NB4 (cell line): ENCODE measurements at regions not wholly inside any gene's neighbourhood (a gene's known extent, or its start where the extent isn't known, plus 50 kb on each side); places are given as distances from the start of the nearest gene placed in this dataset.
A peak's percentile ranks its signal among the peaks of the same experiment; 100 is the strongest.

Experiments
- DNase-seq: peaks from one replicate; pipeline ENCODE4 v3.0.0; 2010; ENCODE audit warnings: low read depth
- H3K4me3 ChIP-seq: one replicate; pipeline ENCODE4 v1.5.1; 2011; ENCODE audit warnings: mild to moderate bottlenecking, low read depth, low read length, moderate library complexity
- CTCF ChIP-seq: IDR thresholded peaks from one replicate; pipeline ENCODE4 v1.5.1; 2012; ENCODE audit warnings: low read depth, low read length
- MAX ChIP-seq: IDR thresholded peaks from 2 replicates; pipeline ENCODE4 v1.6.1; 2011; ENCODE audit warnings: low read depth, low read length
- MYC ChIP-seq: IDR thresholded peaks from 2 replicates; pipeline ENCODE4 v1.6.1; 2011; ENCODE audit warnings: low read depth, low read length
- POLR2A ChIP-seq: IDR thresholded peaks from 2 replicates; pipeline ENCODE4 v1.6.1; 2011; ENCODE audit warnings: mild to moderate bottlenecking; ENCODE audit not compliant: insufficient read length; ENCODE audit errors: extremely low read depth

GRCh38 chr10:113226831-113227445 is 276.9 kb downstream of the TCF7L2 start:
- TF ChIP-seq CTCF (no peak), MAX (no peak), POLR2A (no peak), MYC (no peak)
- DNase-seq = no peak
- H3K4me3 ChIP-seq = no peak overlapping the region

- TF ChIP-seq CTCF (no peak), MAX (no peak), MYC (no peak), POLR2A (no peak)
- H3K4me3 ChIP-seq = no peak overlapping the region
- no peak for DNase-seq
These were observed 278.5 kb downstream of the TCF7L2 start for GRCh38 chr10:113228530-113228929.

GRCh38 chr10:113230011-113230610 is 280.1 kb downstream of the TCF7L2 start:
- TF ChIP-seq POLR2A (no peak), MYC (no peak), CTCF (no peak), MAX (no peak)
- DNase-seq = no peak
- no peak overlapping the region for H3K4me3 ChIP-seq

GRCh38 chr10:113232928-113233511 is 283.0 kb downstream of the TCF7L2 start:
- TF ChIP-seq MYC = no peak
- no peak for TF ChIP-seq POLR2A
- TF ChIP-seq MAX = no peak
- TF ChIP-seq CTCF = no peak
- no peak overlapping the region for H3K4me3 ChIP-seq
- DNase-seq = peak; percentile 16

- no peak for DNase-seq
- TF ChIP-seq CTCF (no peak), MAX (no peak), MYC (no peak), POLR2A (no peak)
- no peak overlapping the region for H3K4me3 ChIP-seq
These were observed 284.4 kb downstream of the TCF7L2 start for GRCh38 chr10:113234481-113234880.
